Choroid plexus epithelial cell (primary cell): ENCODE measurements at regions not wholly inside any gene's neighbourhood (a gene's known extent, or its start where the extent isn't known, plus 50 kb on each side); places are given as distances from the start of the nearest gene placed in this dataset.
"Not testable (repeated sequence)": the region's sequence is repeated elsewhere in the genome, so short reads cannot be mapped to it uniquely, and the experiment has no call there.

Source experiments
- DNase-seq: peaks from one replicate; pipeline ENCODE4 v3.0.0-alpha.2; 2010; ENCODE audit warnings: low read depth
- H3K4me3 ChIP-seq: 2 replicates; pipeline ENCODE4 v1.5.1; 2011; ENCODE audit warnings: low read depth, mild to moderate bottlenecking, control low read depth, low read length, moderate library complexity
- TF ChIP-seq, protein P1 (sequence below): conservative IDR thresholded peaks from 2 replicates; pipeline ENCODE4 v1.5.1; 2011; ENCODE audit warnings: low read depth, mild to moderate bottlenecking, control low read depth, inconsistent platforms, low read length, moderate library complexity

DNA sequence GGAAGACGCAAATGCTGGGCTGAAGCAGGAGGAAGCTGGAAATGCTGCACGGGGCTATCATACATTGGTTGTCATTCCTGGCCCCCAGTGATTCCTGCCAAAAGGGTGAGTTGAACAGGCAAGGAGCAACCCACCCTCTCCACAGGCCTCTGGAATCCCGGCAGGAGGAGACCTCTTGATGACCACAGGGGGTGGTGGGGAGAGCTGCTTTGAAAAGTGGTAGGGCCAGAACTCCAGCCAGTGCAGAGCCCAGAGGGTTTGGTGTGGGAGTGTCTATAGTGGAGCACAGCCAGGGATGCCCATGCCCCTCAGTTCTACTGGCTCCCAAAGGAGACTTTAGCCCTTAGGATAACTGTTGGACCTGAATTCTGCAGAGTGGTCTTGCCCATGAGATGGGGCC lies 89.2 kb downstream of the SAMD9 start:
- no peak overlapping the region for H3K4me3 ChIP-seq
- no peak for DNase-seq
- TF ChIP-seq, protein P1, sequence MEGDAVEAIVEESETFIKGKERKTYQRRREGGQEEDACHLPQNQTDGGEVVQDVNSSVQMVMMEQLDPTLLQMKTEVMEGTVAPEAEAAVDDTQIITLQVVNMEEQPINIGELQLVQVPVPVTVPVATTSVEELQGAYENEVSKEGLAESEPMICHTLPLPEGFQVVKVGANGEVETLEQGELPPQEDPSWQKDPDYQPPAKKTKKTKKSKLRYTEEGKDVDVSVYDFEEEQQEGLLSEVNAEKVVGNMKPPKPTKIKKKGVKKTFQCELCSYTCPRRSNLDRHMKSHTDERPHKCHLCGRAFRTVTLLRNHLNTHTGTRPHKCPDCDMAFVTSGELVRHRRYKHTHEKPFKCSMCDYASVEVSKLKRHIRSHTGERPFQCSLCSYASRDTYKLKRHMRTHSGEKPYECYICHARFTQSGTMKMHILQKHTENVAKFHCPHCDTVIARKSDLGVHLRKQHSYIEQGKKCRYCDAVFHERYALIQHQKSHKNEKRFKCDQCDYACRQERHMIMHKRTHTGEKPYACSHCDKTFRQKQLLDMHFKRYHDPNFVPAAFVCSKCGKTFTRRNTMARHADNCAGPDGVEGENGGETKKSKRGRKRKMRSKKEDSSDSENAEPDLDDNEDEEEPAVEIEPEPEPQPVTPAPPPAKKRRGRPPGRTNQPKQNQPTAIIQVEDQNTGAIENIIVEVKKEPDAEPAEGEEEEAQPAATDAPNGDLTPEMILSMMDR: no peak

DNA sequence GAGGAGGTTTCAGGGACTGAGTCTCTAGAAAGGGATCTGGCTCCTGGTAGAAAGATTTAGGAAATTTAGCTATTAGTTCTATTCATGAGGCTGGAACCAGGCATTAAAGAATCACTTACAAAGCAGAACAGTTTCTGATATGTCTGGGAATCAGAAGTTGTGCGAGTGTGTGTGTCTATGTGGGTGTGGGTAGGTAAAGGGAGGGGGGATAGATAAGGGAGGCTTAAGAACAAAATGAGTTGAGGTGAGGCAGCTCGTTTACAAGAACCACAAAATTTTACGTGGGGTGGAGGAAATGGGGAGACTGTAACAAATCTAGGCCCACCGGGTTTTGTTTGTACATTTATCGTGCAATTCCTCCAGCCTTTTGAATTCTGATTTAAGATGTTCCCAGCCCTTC lies 90.7 kb downstream of the SAMD9 start:
- H3K4me3 ChIP-seq: no peak overlapping the region
- DNase-seq: no peak
- TF ChIP-seq, protein P1: no peak

DNA sequence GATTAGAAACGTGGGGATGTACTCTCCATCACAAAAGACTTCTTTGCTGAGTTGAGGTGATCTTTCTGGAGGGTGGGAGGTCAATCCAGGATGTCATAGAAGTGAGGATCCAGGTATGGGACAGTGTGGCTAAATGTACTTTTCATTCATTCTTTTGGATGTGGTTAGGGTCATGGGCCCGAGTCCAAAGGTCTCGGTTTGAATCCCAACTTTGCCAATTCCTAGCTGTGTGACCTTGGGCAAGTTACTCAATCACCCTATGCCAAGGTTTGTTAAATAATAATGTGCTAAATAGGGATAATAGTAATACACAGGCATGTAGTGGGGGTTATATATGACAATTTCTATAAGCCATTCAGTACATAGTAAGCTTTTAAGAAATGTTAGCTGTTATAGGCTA lies 91.4 kb downstream of the SAMD9 start:
- H3K4me3 ChIP-seq: no peak overlapping the region
- no peak for DNase-seq
- TF ChIP-seq, protein P1: no peak

DNA sequence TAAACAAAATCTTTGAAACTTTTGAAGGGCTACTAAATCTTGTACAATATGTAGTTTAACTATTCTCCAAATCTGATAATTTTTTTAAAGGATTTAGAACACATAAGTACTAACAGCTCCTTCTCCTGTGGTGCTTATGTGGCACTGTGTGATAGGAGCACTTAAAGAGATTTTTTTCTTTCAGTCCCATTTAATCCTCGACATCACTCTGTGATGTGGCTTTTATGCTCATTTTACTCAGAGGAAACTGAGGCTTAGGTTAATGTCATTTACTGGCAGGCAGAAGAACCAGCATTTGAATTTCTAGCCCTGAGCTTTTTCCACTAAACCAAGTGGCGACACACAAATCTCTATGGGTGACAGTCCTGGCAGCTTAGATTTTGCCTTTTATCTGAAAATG lies 92.4 kb downstream of the SAMD9 start:
- TF ChIP-seq, protein P1: no peak
- no peak overlapping the region for H3K4me3 ChIP-seq
- no peak for DNase-seq

DNA sequence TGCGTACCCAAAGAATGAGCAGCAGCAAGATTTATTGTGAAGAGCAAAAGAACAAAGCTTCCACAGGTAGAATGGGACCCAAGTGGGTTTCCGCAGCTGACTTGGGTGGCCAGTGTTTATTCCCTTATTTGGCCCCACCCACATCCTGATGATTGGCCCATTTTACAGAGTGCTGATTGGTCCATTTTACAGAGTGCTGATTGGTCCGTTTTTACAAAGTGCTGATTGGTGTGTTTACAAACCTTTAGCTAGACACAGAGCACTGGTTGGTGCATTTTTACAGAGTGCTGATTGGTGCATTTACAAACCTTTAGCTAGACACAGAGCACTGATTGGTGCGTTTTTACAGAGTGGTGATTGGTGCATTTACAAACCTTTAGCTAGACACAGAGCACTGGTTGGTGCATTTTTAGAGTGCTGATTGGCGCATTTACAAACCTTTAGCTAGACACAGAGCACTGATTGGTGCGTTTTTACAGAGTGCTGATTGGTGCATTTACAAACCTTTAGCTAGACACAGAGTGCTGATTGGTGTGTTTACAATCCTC lies 94.8 kb downstream of the SAMD9 start:
- H3K4me3 ChIP-seq, DNase-seq: not testable (repeated sequence)

DNA sequence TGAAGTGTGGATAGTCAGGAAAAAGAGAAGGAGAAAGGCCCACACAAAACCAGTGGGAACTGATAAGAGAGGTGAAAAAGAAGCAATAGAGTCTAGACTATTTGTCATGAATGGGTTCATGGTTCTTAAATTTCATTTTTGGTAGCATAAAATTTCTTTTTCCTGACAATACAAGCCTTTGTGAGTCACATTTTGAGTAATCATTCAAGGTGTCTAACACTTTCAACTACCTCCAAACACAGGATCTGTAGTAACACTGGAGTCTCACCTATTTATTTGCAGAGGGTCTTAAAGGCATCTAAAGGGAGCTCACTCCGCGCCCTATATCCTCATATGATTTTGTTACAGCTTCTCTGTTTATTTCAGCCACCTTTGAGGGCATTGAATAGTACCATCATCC lies 96.0 kb downstream of the SAMD9 start:
- no peak for DNase-seq
- TF ChIP-seq, protein P1: no peak
- no peak overlapping the region for H3K4me3 ChIP-seq

DNA sequence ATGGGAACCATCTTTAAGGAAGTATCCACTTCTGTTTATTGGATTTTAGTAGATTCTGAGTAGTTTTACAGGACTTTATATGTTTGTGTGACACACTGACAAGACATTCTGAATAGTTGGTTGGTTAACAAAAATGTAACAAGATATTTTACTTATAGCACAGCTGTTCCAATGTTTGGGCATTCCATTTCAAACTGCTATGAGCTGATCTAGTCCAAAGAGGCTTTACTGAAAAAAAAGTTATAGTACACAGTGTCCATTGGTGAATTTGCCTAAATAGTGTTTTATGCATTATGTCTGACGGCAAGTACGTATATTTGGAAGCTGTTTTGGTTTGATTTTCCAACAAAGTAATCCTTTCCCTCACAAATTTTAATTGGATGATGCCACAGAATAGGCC lies 99.1 kb downstream of the SAMD9 start:
- TF ChIP-seq, protein P1: no peak
- H3K4me3 ChIP-seq: no peak overlapping the region
- DNase-seq: no peak
